ENCODE measurements at regions not wholly inside any gene's neighbourhood (a gene's known extent, or its start where the extent isn't known, plus 50 kb on each side); places are given as distances from the start of the nearest gene placed in this dataset.

- intact Hi-C loops (cut with DNase I): no loop called here
- WGBS, 4 donors: 67 to 82% (median 71%) methylated on average over 5 of the region's 5 CpGs
- Histone ChIP-seq H3K4me1 (replicated peaks in 1 of 2) (no peaks in the 10 kb centered on the region), H3K36me3 (replicated peaks in 1 of 2) (no peaks in the 10 kb centered on the region), H3K27me3 (peaks cover 7% of the 10 kb centered on the region), H3K4me3 (no peak overlapping the region), H3K27ac (no peak overlapping the region), H3K9me3 (replicated peaks in 1 of 3) (no peaks in the 10 kb centered on the region)
- DNase-seq: no peak
- no peak for TF ChIP-seq CTCF (IDR thresholded peaks at IDR 0.05)
- no peak for TF ChIP-seq POLR2A (IDR thresholded peaks at IDR 0.05)
These were observed 63.0 kb downstream of the TMEM30B start for GRCh38 chr14:61218157-61218556.

- Histone ChIP-seq H3K9me3 (replicated peaks in 1 of 3) (no peaks in the 10 kb centered on the region), H3K27ac (no peak overlapping the region)
- 74 to 80% (median 78%) methylated on average over 2 of the region's 2 CpGs for WGBS, 4 donors
These were observed 63.6 kb downstream of the TMEM30B start for GRCh38 chr14:61217516-61217915.

GRCh38 chr14:61215222-61216020 is 65.7 kb downstream of the TMEM30B start:
- H3K36me3 ChIP-seq (replicated peaks in 1 of 2): no peaks in the 10 kb centered on the region
- H3K9me3 ChIP-seq (replicated peaks in 1 of 3): no peaks in the 10 kb centered on the region
- H3K27me3 ChIP-seq: peaks cover 7% of the 10 kb centered on the region
- intact Hi-C loops (cut with DNase I): no loop called here
- TF ChIP-seq POLR2A (IDR thresholded peaks at IDR 0.05): no peak
- no peak for TF ChIP-seq CTCF (IDR thresholded peaks at IDR 0.05)
- no peaks in the 10 kb centered on the region for H3K4me1 ChIP-seq (replicated peaks in 1 of 2)
- H3K27ac ChIP-seq: no peak overlapping the region
- 85 to 92% (median 90%) methylated on average over 5 of the region's 5 CpGs for WGBS, 4 donors
- no peak overlapping the region for H3K4me3 ChIP-seq
- peak in 2 of 7 donors; percentile 10 to 15 for DNase-seq

More at GRCh38 chr14:61217516-61217915, 63.6 kb downstream of the TMEM30B start:
- no peak for DNase-seq
- Histone ChIP-seq H3K4me1 (replicated peaks in 1 of 2) (no peaks in the 10 kb centered on the region), H3K27me3 (peaks cover 7% of the 10 kb centered on the region), H3K4me3 (no peak overlapping the region), H3K36me3 (replicated peaks in 1 of 2) (no peaks in the 10 kb centered on the region)
- intact Hi-C loops (cut with DNase I): no loop called here
- TF ChIP-seq POLR2A (IDR thresholded peaks at IDR 0.05) (no peak), CTCF (IDR thresholded peaks at IDR 0.05) (no peak)

- TF ChIP-seq CTCF (IDR thresholded peaks at IDR 0.05) (no peak), POLR2A (IDR thresholded peaks at IDR 0.05) (no peak)
- Histone ChIP-seq H3K4me3 (no peak overlapping the region), H3K9me3 (replicated peaks in 1 of 3) (no peaks in the 10 kb centered on the region), H3K36me3 (replicated peaks in 1 of 2) (no peaks in the 10 kb centered on the region), H3K27me3 (peaks cover 2% of the 10 kb centered on the region), H3K27ac (no peak overlapping the region), H3K4me1 (replicated peaks in 1 of 2) (no peaks in the 10 kb centered on the region)
- intact Hi-C loops (cut with DNase I): no loop called here
- no peak for DNase-seq
- WGBS, 4 donors: 91 to 94% (median 93%) methylated on average over 4 of the region's 4 CpGs
These were observed 67.2 kb downstream of the TMEM30B start for GRCh38 chr14:61213920-61214319.
